ENCODE measurements at regions not wholly inside any gene's neighbourhood (a gene's known extent, or its start where the extent isn't known, plus 50 kb on each side); places are given as distances from the start of the nearest gene placed in this dataset.

DNA sequence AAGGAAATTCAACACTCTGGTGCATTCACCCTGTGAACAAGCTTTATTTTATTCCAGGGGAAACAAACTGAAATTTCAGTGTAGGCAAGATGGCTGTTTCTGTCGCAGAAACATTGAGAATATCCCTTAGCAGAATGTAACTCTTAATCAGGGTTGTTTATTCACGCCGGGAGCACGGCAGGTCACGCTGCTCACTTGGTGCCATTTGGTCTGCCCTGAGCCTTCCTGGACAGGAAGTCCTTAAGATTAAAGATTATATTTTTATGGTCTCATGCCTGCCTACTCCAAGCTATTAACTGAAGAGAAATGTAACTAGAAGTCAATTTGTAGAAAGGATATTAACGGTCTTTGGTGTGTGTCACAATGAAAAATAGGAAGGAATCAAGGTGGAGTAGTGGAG, 185.3 kb upstream of the ARGLU1 start:
- no peak for FAIRE-seq
- DNase-seq (ENCODE audit: low read depth) = no peak
- Mint-ChIP-seq H3K27me3 (ENCODE audit: low read depth, unreplicated experiment) (no peaks in the 10 kb centered on the region), H3K4me3 (ENCODE audit: unreplicated experiment) (no peak overlapping the region), H3K27ac (ENCODE audit: unreplicated experiment) (no peak overlapping the region), H3K9me3 (ENCODE audit: unreplicated experiment) (peaks cover 3% of the 10 kb centered on the region), H3K4me1 (ENCODE audit: low read depth, unreplicated experiment) (no peaks in the 10 kb centered on the region), H3K36me3 (ENCODE audit: low read depth, unreplicated experiment) (no peaks in the 10 kb centered on the region)
- no peak overlapping the region for H2AFZ ChIP-seq (ENCODE audit: low read depth, low read length)
- H3K4me2 ChIP-seq (ENCODE audit: low read length) = no peak overlapping the region
- H3K9me3 ChIP-seq (ENCODE audit: insufficient read depth, low read depth, low read length) = no peaks in the 10 kb centered on the region
- H3K4me3 ChIP-seq (ENCODE audit: insufficient read depth, low read depth, low read length) = no peak overlapping the region
- H3K9ac ChIP-seq (ENCODE audit: low read length) = no peak overlapping the region
- no peaks in the 10 kb centered on the region for H3K79me2 ChIP-seq (ENCODE audit: insufficient read depth, low read length)
- H3K4me1 ChIP-seq (ENCODE audit: insufficient read depth, low read length) = no peaks in the 10 kb centered on the region
- no peak overlapping the region for H3K27ac ChIP-seq (ENCODE audit: low read depth, low read length)
- TF ChIP-seq, protein P1, sequence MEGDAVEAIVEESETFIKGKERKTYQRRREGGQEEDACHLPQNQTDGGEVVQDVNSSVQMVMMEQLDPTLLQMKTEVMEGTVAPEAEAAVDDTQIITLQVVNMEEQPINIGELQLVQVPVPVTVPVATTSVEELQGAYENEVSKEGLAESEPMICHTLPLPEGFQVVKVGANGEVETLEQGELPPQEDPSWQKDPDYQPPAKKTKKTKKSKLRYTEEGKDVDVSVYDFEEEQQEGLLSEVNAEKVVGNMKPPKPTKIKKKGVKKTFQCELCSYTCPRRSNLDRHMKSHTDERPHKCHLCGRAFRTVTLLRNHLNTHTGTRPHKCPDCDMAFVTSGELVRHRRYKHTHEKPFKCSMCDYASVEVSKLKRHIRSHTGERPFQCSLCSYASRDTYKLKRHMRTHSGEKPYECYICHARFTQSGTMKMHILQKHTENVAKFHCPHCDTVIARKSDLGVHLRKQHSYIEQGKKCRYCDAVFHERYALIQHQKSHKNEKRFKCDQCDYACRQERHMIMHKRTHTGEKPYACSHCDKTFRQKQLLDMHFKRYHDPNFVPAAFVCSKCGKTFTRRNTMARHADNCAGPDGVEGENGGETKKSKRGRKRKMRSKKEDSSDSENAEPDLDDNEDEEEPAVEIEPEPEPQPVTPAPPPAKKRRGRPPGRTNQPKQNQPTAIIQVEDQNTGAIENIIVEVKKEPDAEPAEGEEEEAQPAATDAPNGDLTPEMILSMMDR (IDR thresholded peaks at IDR 0.05; ENCODE audit: insufficient read depth, low read depth, low read length) = no peak
- no peak for TF ChIP-seq EZH2 (IDR thresholded peaks at IDR 0.05; ENCODE audit: insufficient read depth, low read length)
- no peaks in the 10 kb centered on the region for H3K27me3 ChIP-seq (ENCODE audit: insufficient read depth, low read length)
- H3K36me3 ChIP-seq (ENCODE audit: insufficient read depth, low read length) = no peaks in the 10 kb centered on the region
- H4K20me1 ChIP-seq (ENCODE audit: insufficient read depth, low read length) = no peaks in the 10 kb centered on the region

DNA sequence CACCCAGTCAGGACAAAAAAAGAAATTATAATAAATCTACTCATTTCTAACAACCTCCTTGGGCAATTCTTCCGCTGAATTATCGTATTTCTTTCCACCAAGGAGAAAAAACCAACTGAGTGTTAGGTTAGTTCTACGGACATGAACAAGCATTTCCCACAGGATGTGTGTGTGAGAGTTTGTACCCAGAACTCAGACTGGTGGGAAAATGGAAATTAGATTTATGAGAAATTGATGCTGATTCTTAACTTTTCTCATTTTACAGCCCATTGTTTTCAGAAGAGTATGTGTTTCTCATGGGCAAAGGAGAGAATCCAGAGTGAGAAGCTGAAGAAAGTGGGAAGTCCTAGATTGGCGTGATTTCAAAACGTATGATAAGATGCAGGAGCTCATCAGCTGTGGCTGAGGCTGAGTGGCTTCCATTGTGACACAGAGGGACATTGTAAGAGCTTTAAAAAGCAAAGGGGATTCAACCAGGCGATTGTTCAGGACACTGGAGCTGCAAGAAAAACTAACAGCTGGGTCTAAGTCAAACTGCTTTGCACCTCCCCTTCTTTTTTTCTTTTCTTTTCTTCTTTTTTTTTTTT, 184.7 kb upstream of the ARGLU1 start:
- Histone ChIP-seq H3K79me2 (ENCODE audit: insufficient read depth, low read length) (no peaks in the 10 kb centered on the region), H3K4me2 (ENCODE audit: low read length) (no peak overlapping the region), H3K27ac (ENCODE audit: low read depth, low read length) (no peak overlapping the region), H3K27me3 (ENCODE audit: insufficient read depth, low read length) (no peaks in the 10 kb centered on the region), H3K9ac (ENCODE audit: low read length) (no peak overlapping the region), H2AFZ (ENCODE audit: low read depth, low read length) (no peak overlapping the region), H3K36me3 (ENCODE audit: insufficient read depth, low read length) (no peaks in the 10 kb centered on the region), H4K20me1 (ENCODE audit: insufficient read depth, low read length) (no peaks in the 10 kb centered on the region), H3K4me3 (ENCODE audit: insufficient read depth, low read depth, low read length) (no peak overlapping the region), H3K9me3 (ENCODE audit: insufficient read depth, low read depth, low read length) (no peaks in the 10 kb centered on the region), H3K4me1 (ENCODE audit: insufficient read depth, low read length) (no peaks in the 10 kb centered on the region)
- Mint-ChIP-seq H3K4me3 (ENCODE audit: unreplicated experiment) (no peak overlapping the region), H3K4me1 (ENCODE audit: low read depth, unreplicated experiment) (no peaks in the 10 kb centered on the region), H3K36me3 (ENCODE audit: low read depth, unreplicated experiment) (no peaks in the 10 kb centered on the region), H3K27ac (ENCODE audit: unreplicated experiment) (no peak overlapping the region), H3K27me3 (ENCODE audit: low read depth, unreplicated experiment) (no peaks in the 10 kb centered on the region), H3K9me3 (ENCODE audit: unreplicated experiment) (peaks cover 3% of the 10 kb centered on the region)
- TF ChIP-seq EZH2 (IDR thresholded peaks at IDR 0.05; ENCODE audit: insufficient read depth, low read length) = no peak
- TF ChIP-seq, protein P1 (IDR thresholded peaks at IDR 0.05; ENCODE audit: insufficient read depth, low read depth, low read length) = no peak
- DNase-seq (ENCODE audit: low read depth) (no peak), FAIRE-seq (no peak)

DNA sequence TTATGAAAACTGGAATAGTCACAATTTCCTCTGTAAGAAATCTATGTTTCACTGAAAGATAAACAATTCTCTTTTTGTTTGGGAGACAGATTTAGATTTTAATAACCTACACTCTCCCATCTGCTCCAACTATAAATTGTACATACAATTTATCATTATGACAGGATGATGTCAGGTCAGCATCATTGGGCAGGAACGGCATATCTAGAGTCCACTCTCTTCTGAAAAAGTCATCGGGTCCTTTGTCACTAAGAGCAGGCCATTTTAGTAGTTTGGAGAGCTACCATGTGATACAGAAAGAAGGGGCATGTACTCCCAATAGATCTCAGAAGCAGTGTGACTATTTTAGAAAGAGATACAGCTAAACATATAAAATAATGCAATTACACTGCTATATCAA, 180.8 kb upstream of the ARGLU1 start:
- Histone ChIP-seq H3K27me3 (ENCODE audit: insufficient read depth, low read length) (no peaks in the 10 kb centered on the region), H3K36me3 (ENCODE audit: insufficient read depth, low read length) (no peaks in the 10 kb centered on the region), H4K20me1 (ENCODE audit: insufficient read depth, low read length) (no peaks in the 10 kb centered on the region), H3K27ac (ENCODE audit: low read depth, low read length) (no peak overlapping the region), H3K4me2 (ENCODE audit: low read length) (no peak overlapping the region), H3K9me3 (ENCODE audit: insufficient read depth, low read depth, low read length) (no peaks in the 10 kb centered on the region), H3K9ac (ENCODE audit: low read length) (no peak overlapping the region), H2AFZ (ENCODE audit: low read depth, low read length) (no peak overlapping the region), H3K4me1 (ENCODE audit: insufficient read depth, low read length) (no peaks in the 10 kb centered on the region), H3K4me3 (ENCODE audit: insufficient read depth, low read depth, low read length) (no peak overlapping the region), H3K79me2 (ENCODE audit: insufficient read depth, low read length) (no peaks in the 10 kb centered on the region)
- no peak for FAIRE-seq
- no peak overlapping the region for H3K4me3 Mint-ChIP-seq (ENCODE audit: unreplicated experiment)
- DNase-seq (ENCODE audit: low read depth) = no peak
- no peaks in the 10 kb centered on the region for H3K9me3 Mint-ChIP-seq (ENCODE audit: unreplicated experiment)
- no peaks in the 10 kb centered on the region for H3K4me1 Mint-ChIP-seq (ENCODE audit: low read depth, unreplicated experiment)
- H3K27me3 Mint-ChIP-seq (ENCODE audit: low read depth, unreplicated experiment) = no peaks in the 10 kb centered on the region
- H3K36me3 Mint-ChIP-seq (ENCODE audit: low read depth, unreplicated experiment) = no peaks in the 10 kb centered on the region
- no peak overlapping the region for H3K27ac Mint-ChIP-seq (ENCODE audit: unreplicated experiment)
- TF ChIP-seq EZH2 (IDR thresholded peaks at IDR 0.05; ENCODE audit: insufficient read depth, low read length) = no peak
- TF ChIP-seq, protein P1 (IDR thresholded peaks at IDR 0.05; ENCODE audit: insufficient read depth, low read depth, low read length) = no peak

All from astrocyte (in vitro differentiated cells and primary cell).